IMR-90 (cell line): ENCODE measurements at regions not wholly inside any gene's neighbourhood (a gene's known extent, or its start where the extent isn't known, plus 50 kb on each side); places are given as distances from the start of the nearest gene placed in this dataset.

Experiments
- ATAC-seq: fragments of 200-7000 bp; cut with Tn5 transposase; 2 replicates; pipeline ENCODE4 v1.9.1; 2020; ENCODE audit warnings: low read depth, mild to moderate bottlenecking, moderate library complexity
- BruUV-seq: library from RNA; stranded (reverse); fragments of 400-500 nt; replicated peaks from 2 replicates; lab custom pipeline; 2021; lab: Mats Ljungman, UMichigan
- CTCF ChIA-PET: fragments of 300-600 bp; formaldehyde crosslinking; extraction: SDS; loops from one replicate; lab custom pipeline; 2021; ENCODE audit warnings: antibody characterized with exemption; lab: Yijun Ruan, JAX
- POLR2A ChIA-PET: fragments of 300-600 bp; sonication (Branson Sonifier 250); formaldehyde crosslinking; loops from one replicate; lab custom pipeline; 2022; ENCODE audit warnings: antibody characterized with exemption; ENCODE audit not compliant: unreplicated experiment; lab: Charles Lee
- DNase-seq: peaks from one replicate; pipeline ENCODE4 v3.0.0; 2013
- H2AFZ ChIP-seq: replicated peaks from 2 replicates; pipeline ENCODE3; 2013; ENCODE audit warnings: low read length, mild to moderate bottlenecking; ENCODE audit not compliant: poor library complexity
- H2AK5ac ChIP-seq: 2 replicates; pipeline ENCODE4 v1.6.1; 2013; ENCODE audit warnings: low read depth, low read length, inconsistent platforms
- H2AK9ac ChIP-seq: replicated peaks from 2 replicates; pipeline ENCODE3; 2013; ENCODE audit warnings: mild to moderate bottlenecking, low read depth, low read length, moderate library complexity; ENCODE audit not compliant: poor library complexity
- H2BK120ac ChIP-seq: 2 replicates; pipeline ENCODE4 v1.6.1; 2013; ENCODE audit warnings: low read depth, low read length, inconsistent platforms
- H2BK15ac ChIP-seq: 3 replicates; pipeline ENCODE4 v1.6.1; 2013; ENCODE audit warnings: low read depth, low read length, inconsistent platforms
- H2BK20ac ChIP-seq: 2 replicates; pipeline ENCODE4 v1.6.1; 2013; ENCODE audit warnings: low read depth, mild to moderate bottlenecking, inconsistent platforms, low read length, moderate library complexity
- H2BK5ac ChIP-seq: 2 replicates; pipeline ENCODE4 v1.6.1; 2013; ENCODE audit warnings: mild to moderate bottlenecking, low read depth, low read length, inconsistent platforms; ENCODE audit not compliant: poor library complexity, severe bottlenecking
- H3K14ac ChIP-seq: replicated peaks from 2 replicates; pipeline ENCODE4 v1.6.1; 2013; ENCODE audit warnings: low read depth, low read length, inconsistent platforms
- H3K18ac ChIP-seq: 2 replicates; pipeline ENCODE4 v1.6.1; 2013; ENCODE audit warnings: low read depth, low read length, control low read depth
- H3K23ac ChIP-seq: 2 replicates; pipeline ENCODE4 v1.6.1; 2013; ENCODE audit warnings: low read depth, low read length, inconsistent platforms
- H3K27ac ChIP-seq: 2 replicates; pipeline ENCODE4 v1.5.1; 2013; ENCODE audit warnings: mild to moderate bottlenecking, control low read depth, low read length; ENCODE audit not compliant: insufficient read depth
- H3K27me3 ChIP-seq: 2 replicates; pipeline ENCODE4 v1.6.1; 2013; ENCODE audit warnings: low read length; ENCODE audit not compliant: control insufficient read depth, insufficient read depth
- H3K36me3 ChIP-seq: 2 replicates; pipeline ENCODE4 v1.6.1; 2013; ENCODE audit warnings: low read length, mixed read lengths; ENCODE audit not compliant: control insufficient read depth, insufficient read depth
- H3K4ac ChIP-seq: 2 replicates; pipeline ENCODE4 v1.6.1; 2013; ENCODE audit warnings: low read depth, low read length, inconsistent platforms
- H3K4me1 ChIP-seq: 2 replicates; pipeline ENCODE4 v1.6.1; 2013; ENCODE audit warnings: low read length, mixed read lengths; ENCODE audit not compliant: control insufficient read depth, insufficient read depth
- H3K4me2 ChIP-seq: 2 replicates; pipeline ENCODE4 v1.6.1; 2013; ENCODE audit warnings: low read depth, mild to moderate bottlenecking, control low read depth, low read length, moderate library complexity
- H3K4me3 ChIP-seq: 2 replicates; pipeline ENCODE4 v1.5.1; 2013; ENCODE audit warnings: low read depth, mild to moderate bottlenecking, control low read depth, low read length, moderate library complexity; ENCODE audit not compliant: insufficient read depth
- H3K56ac ChIP-seq: 2 replicates; pipeline ENCODE4 v1.6.1; 2013; ENCODE audit warnings: low read length, inconsistent platforms; ENCODE audit not compliant: insufficient read depth; ENCODE audit errors: extremely low read depth
- H3K79me1 ChIP-seq, 2 experiments: 2 replicates each; pipeline ENCODE4 v1.6.1; 2013; ENCODE audit warnings: low read length in 2 of 2, inconsistent platforms in 1 of 2, low read depth in 1 of 2
- H3K9ac ChIP-seq: 2 replicates; pipeline ENCODE4 v1.6.1; 2013; ENCODE audit warnings: low read depth, low read length, control low read depth
- H3K9me1 ChIP-seq: 2 replicates; pipeline ENCODE4 v1.6.1; 2013; ENCODE audit warnings: low read length, inconsistent platforms; ENCODE audit not compliant: insufficient read depth
- H3K9me3 ChIP-seq: 2 replicates; pipeline ENCODE4 v1.6.1; 2013; ENCODE audit warnings: low read length; ENCODE audit not compliant: control insufficient read depth, insufficient read depth
- H4K20me1 ChIP-seq: 2 replicates; pipeline ENCODE4 v1.6.1; 2013; ENCODE audit warnings: low read length, inconsistent platforms; ENCODE audit not compliant: insufficient read depth
- H4K5ac ChIP-seq: 2 replicates; pipeline ENCODE4 v1.6.1; 2013; ENCODE audit warnings: mild to moderate bottlenecking, low read depth, low read length, control low read depth
- H4K8ac ChIP-seq, 2 experiments: 2 replicates each; pipeline ENCODE4 v1.6.1; 2013; ENCODE audit warnings: low read depth in 2 of 2, low read length in 2 of 2, control low read depth in 1 of 2, inconsistent platforms in 1 of 2
- H4K91ac ChIP-seq: 2 replicates; pipeline ENCODE4 v1.6.1; 2013; ENCODE audit warnings: low read depth, low read length, inconsistent platforms; ENCODE audit not compliant: insufficient read depth
- BHLHE40 ChIP-seq: fragments of 150-350 bp; IDR thresholded peaks from 2 replicates; pipeline ENCODE4 v1.6.1; 2016; ENCODE audit warnings: mild to moderate bottlenecking, low read depth, low read length
- CEBPB ChIP-seq: IDR thresholded peaks from 2 replicates; pipeline ENCODE4 v1.6.1; 2012; ENCODE audit warnings: low read depth, low read length, improper control_type of control experiment
- CHD1 ChIP-seq: IDR thresholded peaks from 2 replicates; pipeline ENCODE4 v1.6.1; 2012; ENCODE audit warnings: low read depth, low read length, improper control_type of control experiment
- CTCF ChIP-seq: conservative IDR thresholded peaks from 2 replicates; pipeline ENCODE4 v1.5.1; 2012; ENCODE audit warnings: mild to moderate bottlenecking, low read depth, low read length, improper control_type of control experiment
- ELK1 ChIP-seq: fragments of 150-350 bp; IDR thresholded peaks from 2 replicates; pipeline ENCODE4 v1.6.1; 2016; ENCODE audit warnings: low read depth, mild to moderate bottlenecking, low read length, moderate library complexity, borderline replicate concordance
- FOS ChIP-seq: fragments of 150-350 bp; IDR thresholded peaks from 2 replicates; pipeline ENCODE4 v1.6.1; 2016; ENCODE audit warnings: low read depth, low read length
- MAFK ChIP-seq: IDR thresholded peaks from 2 replicates; pipeline ENCODE4 v1.6.1; 2012; ENCODE audit warnings: low read depth, low read length, improper control_type of control experiment
- MAZ ChIP-seq: IDR thresholded peaks from 2 replicates; pipeline ENCODE4 v1.6.1; 2012; ENCODE audit warnings: low read depth, mild to moderate bottlenecking, low read length, improper control_type of control experiment, moderate library complexity, borderline replicate concordance
- MXI1 ChIP-seq: IDR thresholded peaks from 2 replicates; pipeline ENCODE4 v1.6.1; 2012; ENCODE audit warnings: low read depth, mild to moderate bottlenecking, low read length, moderate library complexity, borderline replicate concordance
- NFE2L2 ChIP-seq: fragments of 150-350 bp; IDR thresholded peaks from 2 replicates; pipeline ENCODE4 v1.6.1; 2016; ENCODE audit warnings: low read depth, mild to moderate bottlenecking, low read length
- POLR2A ChIP-seq: IDR thresholded peaks from 2 replicates; pipeline ENCODE4 v1.6.1; 2012; ENCODE audit warnings: mild to moderate bottlenecking, low read depth, low read length
- RAD21 ChIP-seq: IDR thresholded peaks from 2 replicates; pipeline ENCODE4 v1.6.1; 2012; ENCODE audit warnings: low read length, improper control_type of control experiment
- RCOR1 ChIP-seq: IDR thresholded peaks from 2 replicates; pipeline ENCODE4 v1.6.1; 2012; ENCODE audit warnings: mild to moderate bottlenecking, low read length, improper control_type of control experiment; ENCODE audit not compliant: insufficient replicate concordance
- RFX5 ChIP-seq: IDR thresholded peaks from 2 replicates; pipeline ENCODE4 v1.8.0; 2012; ENCODE audit warnings: low read depth, mild to moderate bottlenecking, low read length, moderate library complexity
- SMC3 ChIP-seq: fragments of 150-350 bp; IDR thresholded peaks from 2 replicates; pipeline ENCODE4 v1.6.1; 2016; ENCODE audit warnings: low read depth, mild to moderate bottlenecking, antibody characterized with exemption, low read length, moderate library complexity
- WGBS, 2 experiments: methylation state at CpG; one replicate each; pipeline versions ENCODE4 v1.1.5 to v1.1.7; 2013; ENCODE audit warnings: missing lambda C conversion rate in 2 of 2; ENCODE audit not compliant: insufficient read length in 1 of 2; ENCODE audit errors: extremely low coverage in 2 of 2; 5-methylcytosine and 5-hydroxymethylcytosine counted together
- dilution Hi-C: fragments of 300-500 bp; cut with HindIII; formaldehyde crosslinking; loops from one replicate; pipeline ENCODE4 v1.14.3; 2018; ENCODE audit warnings: low sequenced_read_pairs; ENCODE audit not compliant: unreplicated experiment
- in situ Hi-C: fragments of 300-500 bp; cut with MboI; formaldehyde crosslinking; loops from 3 replicates; pipeline ENCODE4 v1.14.3; 2019; ENCODE audit warnings: low sequenced_read_pairs, inconsistent platforms, mixed read lengths
- intact Hi-C: fragments of 100-400 bp; cut with micrococcal nuclease; formaldehyde crosslinking; loops from 2 replicates; pipeline ENCODE4 v1.10.0; 2022
- TF ChIP-seq, protein P1 (sequence below): fragments of 150-350 bp; IDR thresholded peaks from 2 replicates; pipeline ENCODE4 v1.6.1; 2017; ENCODE audit warnings: mild to moderate bottlenecking, antibody characterized with exemption, low read length, low read depth

- H3K4me1 ChIP-seq = peaks cover 2% of the 10 kb centered on the region; the same call in 1 of the 2 replicates
- CTCF ChIA-PET = no interaction called here
- H3K18ac ChIP-seq = 0 out of 2 replicates have a peak overlapping the region, but pooled peaks have one; percentile 43
- no CpG with 5 or more reads among the region's 2 CpGs for WGBS, 2 experiments
- no peak overlapping the region for H4K8ac ChIP-seq
- H3K79me1 ChIP-seq = no peaks in the 10 kb centered on the region
- DNase-seq (no peak), ATAC-seq (peak; percentile 46)
- H4K5ac ChIP-seq = no peak overlapping the region
- no peak overlapping the region for H2BK15ac ChIP-seq
- no peak overlapping the region for H2BK20ac ChIP-seq
- no TSS peak for BruUV-seq
- TF ChIP-seq POLR2A (no peak), MAZ (no peak), CHD1 (no peak), ELK1 (no peak), NFE2L2 (no peak), MXI1 (no peak), FOS (no peak), SMC3 (no peak), BHLHE40 (no peak), RFX5 (no peak), RAD21 (no peak), CTCF (no peak), MAFK (no peak), CEBPB (no peak), RCOR1 (no peak)
- TF ChIP-seq, protein P1, sequence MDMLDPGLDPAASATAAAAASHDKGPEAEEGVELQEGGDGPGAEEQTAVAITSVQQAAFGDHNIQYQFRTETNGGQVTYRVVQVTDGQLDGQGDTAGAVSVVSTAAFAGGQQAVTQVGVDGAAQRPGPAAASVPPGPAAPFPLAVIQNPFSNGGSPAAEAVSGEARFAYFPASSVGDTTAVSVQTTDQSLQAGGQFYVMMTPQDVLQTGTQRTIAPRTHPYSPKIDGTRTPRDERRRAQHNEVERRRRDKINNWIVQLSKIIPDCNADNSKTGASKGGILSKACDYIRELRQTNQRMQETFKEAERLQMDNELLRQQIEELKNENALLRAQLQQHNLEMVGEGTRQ = no peak
- H3K36me3 ChIP-seq = no peaks in the 10 kb centered on the region
- dilution Hi-C loops = no loop called here
- H3K9ac ChIP-seq = no peak overlapping the region
- H3K4ac ChIP-seq = no peak overlapping the region
- no peak overlapping the region for H3K4me3 ChIP-seq
- no peak overlapping the region for H2BK5ac ChIP-seq
- H3K9me1 ChIP-seq = no peaks in the 10 kb centered on the region
- no peaks in the 10 kb centered on the region for H3K9me3 ChIP-seq
- intact Hi-C loops = no loop called here
- H3K27me3 ChIP-seq = no peaks in the 10 kb centered on the region
- no peak overlapping the region for H2AK5ac ChIP-seq
- no peak overlapping the region for H3K56ac ChIP-seq
- POLR2A ChIA-PET = no interaction called here
- H3K14ac ChIP-seq = peak overlapping the region; percentile 61; the same call in 1 of the 2 replicates
- no peak overlapping the region for H3K4me2 ChIP-seq
- no peak overlapping the region for H4K91ac ChIP-seq
- in situ Hi-C loops = no loop called here
- H2AK9ac ChIP-seq = no peak overlapping the region
- no peak overlapping the region for H2BK120ac ChIP-seq
- H4K20me1 ChIP-seq = no peaks in the 10 kb centered on the region
- no peak overlapping the region for H3K23ac ChIP-seq
- H3K27ac ChIP-seq = no peak overlapping the region
- H2AFZ ChIP-seq = no peak overlapping the region
These were observed 240.5 kb upstream of the SNX7 start for GRCh38 chr1:98421085-98421435.
